ENCODE measurements at regions not wholly inside any gene's neighbourhood (a gene's known extent, or its start where the extent isn't known, plus 50 kb on each side); places are given as distances from the start of the nearest gene placed in this dataset.

DNA sequence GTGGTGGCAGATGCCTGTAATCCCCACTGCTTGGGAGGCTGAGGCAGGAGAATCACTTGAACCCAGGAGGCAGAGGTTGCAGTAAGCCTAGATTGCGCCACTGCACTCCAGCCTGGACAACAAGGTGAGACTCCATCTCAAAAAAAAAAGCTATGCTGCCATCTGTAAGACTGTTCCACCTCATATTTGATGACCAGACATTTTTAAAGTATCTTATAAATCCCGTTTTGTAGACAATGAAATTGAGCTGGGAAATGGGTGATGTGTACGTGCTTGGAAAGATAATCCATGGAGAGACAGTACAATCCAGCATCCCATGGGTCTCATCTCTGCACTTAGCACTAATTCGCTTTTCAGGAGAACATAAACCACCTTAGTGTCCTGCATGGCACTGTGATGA, 126.5 kb upstream of the ATP5MC3 start:
- Histone ChIP-seq H2BK120ac (ENCODE audit: low read depth, low read length) (no peak overlapping the region), H3K18ac (ENCODE audit: low read length) (no peak overlapping the region), H2BK15ac (ENCODE audit: low read length) (no peak overlapping the region), H3K4me2 (ENCODE audit: insufficient read depth, low read length, poor library complexity, severe bottlenecking) (no peak overlapping the region), H2AFZ (ENCODE audit: low read length) (no peak overlapping the region), H3K27ac (replicated peaks; ENCODE audit: low read length) (no peak overlapping the region), H4K8ac (ENCODE audit: low read depth, low read length) (no peak overlapping the region), H3K23ac (ENCODE audit: low read depth, low read length, poor library complexity) (no peak overlapping the region), H3K9me3 (replicated peaks in 1 of 2; ENCODE audit: control insufficient read depth in 2 of 2, insufficient read depth in 1 of 2, low read depth in 1 of 2, low read length in 2 of 2) (no peaks in the 10 kb centered on the region), H3K36me3 (replicated peaks in 1 of 2; ENCODE audit: control insufficient read depth in 2 of 2, insufficient read depth in 2 of 2, low read length in 2 of 2) (no peaks in the 10 kb centered on the region), H3K79me1 (ENCODE audit: low read depth, low read length) (no peaks in the 10 kb centered on the region), H2BK12ac (ENCODE audit: low read length) (no peak overlapping the region), H4K91ac (ENCODE audit: low read depth, low read length, poor library complexity) (no peak overlapping the region), H3K14ac (ENCODE audit: low read length) (no peak overlapping the region), H3K4ac (ENCODE audit: low read length) (no peak overlapping the region), H3K9ac (ENCODE audit: low read depth, low read length, poor library complexity) (no peak overlapping the region), H2BK5ac (ENCODE audit: low read length) (no peak overlapping the region), H3K27me3 (ENCODE audit: control insufficient read depth in 3 of 3, insufficient read depth in 3 of 3, low read depth in 1 of 3, low read length in 3 of 3) (peaks cover 0 to 7% (median 0%) of the 10 kb centered on the region in 3 experiments), H3K4me3 (ENCODE audit: low read length in 2 of 2) (no peak overlapping the region), H3K4me1 (ENCODE audit: control insufficient read depth in 2 of 2, insufficient read depth in 1 of 2, low read depth in 1 of 2, low read length in 2 of 2) (no peaks in the 10 kb centered on the region), H2AK5ac (ENCODE audit: low read depth, low read length) (no peak overlapping the region)
- WGBS, 2 donors (ENCODE audit: extremely low coverage in 2 of 2, insufficient read length in 2 of 2, insufficient replicate concordance in 1 of 2) = no CpG with 5 or more reads among the region's 4 CpGs
- no peak for DNase-seq (ENCODE audit: low spot score)

DNA sequence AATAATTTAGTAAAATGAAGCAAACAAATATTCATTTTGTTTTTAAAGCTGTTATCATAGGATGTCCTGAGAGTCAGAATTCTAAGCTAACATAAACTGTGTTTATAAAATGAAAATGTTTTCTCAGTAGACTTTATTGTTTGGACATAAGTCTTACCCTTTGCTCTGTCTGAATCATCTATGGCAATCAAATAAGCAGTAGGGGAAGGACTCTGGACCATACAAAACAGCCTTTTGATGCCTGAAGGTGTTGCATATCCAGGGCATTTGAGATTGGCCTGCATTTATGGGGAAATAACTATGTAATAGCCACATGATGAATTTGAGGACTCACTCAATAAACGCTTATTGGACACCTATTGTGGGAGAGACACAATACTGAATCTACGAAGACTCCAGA, 123.0 kb upstream of the ATP5MC3 start:
- WGBS, 2 donors (ENCODE audit: extremely low coverage in 2 of 2, insufficient read length in 2 of 2, insufficient replicate concordance in 1 of 2) = no CpG with 5 or more reads among the region's 2 CpGs
- no peak overlapping the region for H3K18ac ChIP-seq (ENCODE audit: low read length)
- H3K27me3 ChIP-seq (ENCODE audit: control insufficient read depth in 3 of 3, insufficient read depth in 3 of 3, low read depth in 1 of 3, low read length in 3 of 3) = peaks cover 0 to 8% (median 0%) of the 10 kb centered on the region in 3 experiments
- no peak overlapping the region for H2BK5ac ChIP-seq (ENCODE audit: low read length)
- H2AK5ac ChIP-seq (ENCODE audit: low read depth, low read length) = no peak overlapping the region
- H3K4ac ChIP-seq (ENCODE audit: low read length) = no peak overlapping the region
- no peak overlapping the region for H4K8ac ChIP-seq (ENCODE audit: low read depth, low read length)
- DNase-seq (ENCODE audit: low spot score) = no peak
- no peak overlapping the region for H3K27ac ChIP-seq (replicated peaks; ENCODE audit: low read length)
- H3K79me1 ChIP-seq (ENCODE audit: low read depth, low read length) = no peaks in the 10 kb centered on the region
- H2BK12ac ChIP-seq (ENCODE audit: low read length) = no peak overlapping the region
- no peaks in the 10 kb centered on the region for H3K4me1 ChIP-seq (ENCODE audit: control insufficient read depth in 2 of 2, insufficient read depth in 1 of 2, low read depth in 1 of 2, low read length in 2 of 2)
- H3K4me3 ChIP-seq (ENCODE audit: low read length in 2 of 2) = no peak overlapping the region
- H3K9me3 ChIP-seq (replicated peaks in 1 of 2; ENCODE audit: control insufficient read depth in 2 of 2, insufficient read depth in 1 of 2, low read depth in 1 of 2, low read length in 2 of 2) = no peaks in the 10 kb centered on the region
- H4K91ac ChIP-seq (ENCODE audit: low read depth, low read length, poor library complexity) = no peak overlapping the region
- no peak overlapping the region for H2AFZ ChIP-seq (ENCODE audit: low read length)
- H3K4me2 ChIP-seq (ENCODE audit: insufficient read depth, low read length, poor library complexity, severe bottlenecking) = no peak overlapping the region
- no peak overlapping the region for H3K9ac ChIP-seq (ENCODE audit: low read depth, low read length, poor library complexity)
- no peaks in the 10 kb centered on the region for H3K36me3 ChIP-seq (replicated peaks in 1 of 2; ENCODE audit: control insufficient read depth in 2 of 2, insufficient read depth in 2 of 2, low read length in 2 of 2)
- no peak overlapping the region for H2BK15ac ChIP-seq (ENCODE audit: low read length)
- no peak overlapping the region for H3K23ac ChIP-seq (ENCODE audit: low read depth, low read length, poor library complexity)
- H3K14ac ChIP-seq (ENCODE audit: low read length) = no peak overlapping the region
- no peak overlapping the region for H2BK120ac ChIP-seq (ENCODE audit: low read depth, low read length)

DNA sequence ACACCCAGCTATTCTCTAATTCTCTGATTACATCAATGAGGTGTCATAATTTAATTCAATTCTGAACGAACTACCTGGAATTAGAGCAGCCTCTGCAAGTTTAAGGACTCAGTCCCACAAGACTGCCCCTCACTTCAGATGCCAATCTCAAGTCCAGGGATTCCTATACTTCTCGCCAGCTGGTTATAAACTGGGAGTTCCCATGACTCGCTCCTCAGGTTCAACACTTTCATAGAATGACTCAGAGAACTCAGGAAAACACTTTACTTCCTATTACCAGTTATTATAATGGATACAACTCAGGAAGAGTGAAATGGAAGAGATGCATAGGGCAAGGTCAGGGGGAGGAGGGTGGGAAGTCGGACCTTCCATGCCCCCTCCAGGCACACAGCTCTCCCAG, 112.3 kb upstream of the ATP5MC3 start:
- H3K4ac ChIP-seq (ENCODE audit: low read length) = no peak overlapping the region
- H2BK12ac ChIP-seq (ENCODE audit: low read length) = no peak overlapping the region
- no peak overlapping the region for H2AFZ ChIP-seq (ENCODE audit: low read length)
- H4K8ac ChIP-seq (ENCODE audit: low read depth, low read length) = no peak overlapping the region
- H2BK120ac ChIP-seq (ENCODE audit: low read depth, low read length) = no peak overlapping the region
- H3K79me1 ChIP-seq (ENCODE audit: low read depth, low read length) = no peaks in the 10 kb centered on the region
- H3K27me3 ChIP-seq (ENCODE audit: control insufficient read depth in 3 of 3, insufficient read depth in 3 of 3, low read depth in 1 of 3, low read length in 3 of 3) = peaks cover 0 to 13% (median 0%) of the 10 kb centered on the region in 3 experiments
- no peak overlapping the region for H3K9ac ChIP-seq (ENCODE audit: low read depth, low read length, poor library complexity)
- H3K4me3 ChIP-seq (ENCODE audit: low read length in 2 of 2) = no peak overlapping the region
- H4K91ac ChIP-seq (ENCODE audit: low read depth, low read length, poor library complexity) = no peak overlapping the region
- H3K36me3 ChIP-seq (replicated peaks in 1 of 2; ENCODE audit: control insufficient read depth in 2 of 2, insufficient read depth in 2 of 2, low read length in 2 of 2) = no peaks in the 10 kb centered on the region
- no peak overlapping the region for H2AK5ac ChIP-seq (ENCODE audit: low read depth, low read length)
- no CpG with 5 or more reads among the region's 4 CpGs for WGBS, 2 donors (ENCODE audit: extremely low coverage in 2 of 2, insufficient read length in 2 of 2, insufficient replicate concordance in 1 of 2)
- H3K4me1 ChIP-seq (ENCODE audit: control insufficient read depth in 2 of 2, insufficient read depth in 1 of 2, low read depth in 1 of 2, low read length in 2 of 2) = no peaks in the 10 kb centered on the region
- no peak overlapping the region for H3K27ac ChIP-seq (replicated peaks; ENCODE audit: low read length)
- no peak overlapping the region for H3K18ac ChIP-seq (ENCODE audit: low read length)
- H3K9me3 ChIP-seq (replicated peaks in 1 of 2; ENCODE audit: control insufficient read depth in 2 of 2, insufficient read depth in 1 of 2, low read depth in 1 of 2, low read length in 2 of 2) = no peaks in the 10 kb centered on the region
- no peak overlapping the region for H3K4me2 ChIP-seq (ENCODE audit: insufficient read depth, low read length, poor library complexity, severe bottlenecking)
- no peak for DNase-seq (ENCODE audit: low spot score)
- H3K14ac ChIP-seq (ENCODE audit: low read length) = no peak overlapping the region
- H3K23ac ChIP-seq (ENCODE audit: low read depth, low read length, poor library complexity) = no peak overlapping the region
- H2BK5ac ChIP-seq (ENCODE audit: low read length) = no peak overlapping the region
- no peak overlapping the region for H2BK15ac ChIP-seq (ENCODE audit: low read length)

DNA sequence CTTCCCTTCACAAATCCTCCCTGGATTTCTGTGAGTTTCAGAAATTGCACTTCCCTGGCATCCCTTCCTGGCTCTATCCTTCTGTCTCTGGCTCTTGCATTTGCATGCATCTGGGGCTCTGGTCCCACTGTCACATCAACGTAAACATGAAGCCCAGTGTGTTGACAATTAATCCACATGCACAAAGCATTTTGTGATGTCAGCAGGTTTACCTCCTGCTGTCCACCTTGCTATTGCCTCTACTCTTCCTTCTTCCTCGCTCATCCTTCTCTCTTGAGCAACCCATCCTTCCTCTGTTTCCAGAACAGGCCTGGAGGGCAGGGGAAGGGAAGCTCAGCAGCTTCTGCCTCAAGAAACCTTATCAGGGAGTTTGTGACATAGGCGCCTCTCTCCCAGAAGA, 111.7 kb upstream of the ATP5MC3 start:
- Histone ChIP-seq H3K4me1 (ENCODE audit: control insufficient read depth in 2 of 2, insufficient read depth in 1 of 2, low read depth in 1 of 2, low read length in 2 of 2) (no peaks in the 10 kb centered on the region), H3K4me3 (ENCODE audit: low read length in 2 of 2) (no peak overlapping the region), H2AK5ac (ENCODE audit: low read depth, low read length) (no peak overlapping the region), H2BK12ac (ENCODE audit: low read length) (no peak overlapping the region), H4K8ac (ENCODE audit: low read depth, low read length) (no peak overlapping the region), H3K23ac (ENCODE audit: low read depth, low read length, poor library complexity) (no peak overlapping the region), H2BK15ac (ENCODE audit: low read length) (no peak overlapping the region), H2AFZ (ENCODE audit: low read length) (no peak overlapping the region), H3K9ac (ENCODE audit: low read depth, low read length, poor library complexity) (no peak overlapping the region), H4K91ac (ENCODE audit: low read depth, low read length, poor library complexity) (no peak overlapping the region), H3K14ac (ENCODE audit: low read length) (no peak overlapping the region), H3K18ac (ENCODE audit: low read length) (no peak overlapping the region), H2BK5ac (ENCODE audit: low read length) (no peak overlapping the region), H3K36me3 (replicated peaks in 1 of 2; ENCODE audit: control insufficient read depth in 2 of 2, insufficient read depth in 2 of 2, low read length in 2 of 2) (no peaks in the 10 kb centered on the region), H3K4ac (ENCODE audit: low read length) (no peak overlapping the region), H3K79me1 (ENCODE audit: low read depth, low read length) (no peaks in the 10 kb centered on the region), H2BK120ac (ENCODE audit: low read depth, low read length) (no peak overlapping the region), H3K27ac (replicated peaks; ENCODE audit: low read length) (no peak overlapping the region), H3K9me3 (replicated peaks in 1 of 2; ENCODE audit: control insufficient read depth in 2 of 2, insufficient read depth in 1 of 2, low read depth in 1 of 2, low read length in 2 of 2) (no peaks in the 10 kb centered on the region), H3K27me3 (ENCODE audit: control insufficient read depth in 3 of 3, insufficient read depth in 3 of 3, low read depth in 1 of 3, low read length in 3 of 3) (peaks cover 0 to 13% (median 0%) of the 10 kb centered on the region in 3 experiments), H3K4me2 (ENCODE audit: insufficient read depth, low read length, poor library complexity, severe bottlenecking) (no peak overlapping the region)
- WGBS, 2 donors (ENCODE audit: extremely low coverage in 2 of 2, insufficient read length in 2 of 2, insufficient replicate concordance in 1 of 2) = no CpG with 5 or more reads among the region's 3 CpGs
- DNase-seq (ENCODE audit: low spot score) = no peak

All from neuronal stem cell (in vitro differentiated cells).